Suprapubic skin (tissue), 4 donors: ENCODE measurements at regions not wholly inside any gene's neighbourhood (a gene's known extent, or its start where the extent isn't known, plus 50 kb on each side); places are given as distances from the start of the nearest gene placed in this dataset.

Source experiments
- DNase-seq, 2 donors: peaks; one replicate each; pipeline ENCODE4 v3.0.0-alpha.2; 2019; ENCODE audit warnings: low spot score in 2 of 2
- H3K27ac ChIP-seq: fragments of 200-600 bp; sonication (generic); one replicate; pipeline ENCODE4 v1.5.1; 2019
- H3K27me3 ChIP-seq: fragments of 200-600 bp; sonication (generic); one replicate; pipeline ENCODE4 v1.5.1; 2019
- H3K36me3 ChIP-seq: fragments of 200-600 bp; sonication (generic); one replicate; pipeline ENCODE4 v1.5.1; 2019
- H3K4me1 ChIP-seq: fragments of 200-600 bp; sonication (generic); one replicate; pipeline ENCODE4 v1.5.1; 2019
- H3K4me3 ChIP-seq: fragments of 200-600 bp; sonication (generic); one replicate; pipeline ENCODE4 v1.5.1; 2019; ENCODE audit warnings: mild to moderate bottlenecking
- H3K9me3 ChIP-seq: fragments of 200-600 bp; sonication (generic); one replicate; pipeline ENCODE4 v1.5.1; 2019
- EP300 ChIP-seq: sonication (generic); formaldehyde crosslinking; IDR thresholded peaks from one replicate; pipeline ENCODE4 v1.6.1; 2017; ENCODE audit warnings: antibody characterized with exemption
- POLR2A ChIP-seq, 2 donors: fragments of 450-650 bp; IDR thresholded peaks; one replicate each; pipeline ENCODE4 v1.6.1; 2017; ENCODE audit warnings: antibody characterized with exemption in 2 of 2, mild to moderate bottlenecking in 2 of 2, moderate library complexity in 2 of 2
- POLR2AphosphoS5 ChIP-seq, 3 donors: sonication (generic); formaldehyde crosslinking; IDR thresholded peaks; one replicate each; pipeline ENCODE4 v1.6.1; 2017; ENCODE audit warnings: antibody characterized with exemption in 3 of 3
- WGBS: methylation state at CpG from one replicate; pipeline ENCODE4 v1.1.5; 2018; 5-methylcytosine and 5-hydroxymethylcytosine counted together
- TF ChIP-seq, protein P1 (sequence below), 2 donors: fragments of 200-600 bp in 1 of 2; fragments of 450-650 bp in 1 of 2; sonication (generic) in 1 of 2; IDR thresholded peaks; one replicate each; pipeline ENCODE4 v1.5.1; 2016 to 2019; ENCODE audit warnings: antibody characterized with exemption in 2 of 2, mild to moderate bottlenecking in 1 of 2, moderate library complexity in 1 of 2

DNA sequence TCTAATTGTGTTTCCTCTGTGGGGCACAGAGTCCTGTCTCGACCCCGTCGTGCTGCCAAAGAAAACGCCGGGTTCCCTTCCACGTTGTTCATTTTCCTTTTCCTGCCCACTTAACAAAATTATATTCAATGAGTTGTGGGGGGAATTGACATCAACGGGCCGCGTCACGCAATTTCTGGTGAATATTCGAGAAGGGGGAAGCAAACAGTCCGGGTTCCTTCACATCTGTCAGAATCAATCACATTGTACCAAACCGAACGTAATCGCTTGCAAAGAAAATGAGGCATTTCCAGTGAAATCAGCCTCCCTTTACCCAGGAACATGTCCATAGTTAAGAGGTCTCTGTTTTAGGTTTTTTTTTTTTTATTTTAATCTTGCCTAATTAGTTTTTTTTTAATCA, 243.5 kb downstream of the SHOX start:
- H3K4me1 ChIP-seq, result no peaks in the 10 kb centered on the region
- H3K4me3 ChIP-seq, result no peak overlapping the region
- H3K27ac ChIP-seq, result no peak overlapping the region
- TF ChIP-seq POLR2A (IDR thresholded peaks at IDR 0.05) (no peak), POLR2AphosphoS5 (IDR thresholded peaks at IDR 0.05) (no peak), EP300 (no peak)
- TF ChIP-seq, protein P1, sequence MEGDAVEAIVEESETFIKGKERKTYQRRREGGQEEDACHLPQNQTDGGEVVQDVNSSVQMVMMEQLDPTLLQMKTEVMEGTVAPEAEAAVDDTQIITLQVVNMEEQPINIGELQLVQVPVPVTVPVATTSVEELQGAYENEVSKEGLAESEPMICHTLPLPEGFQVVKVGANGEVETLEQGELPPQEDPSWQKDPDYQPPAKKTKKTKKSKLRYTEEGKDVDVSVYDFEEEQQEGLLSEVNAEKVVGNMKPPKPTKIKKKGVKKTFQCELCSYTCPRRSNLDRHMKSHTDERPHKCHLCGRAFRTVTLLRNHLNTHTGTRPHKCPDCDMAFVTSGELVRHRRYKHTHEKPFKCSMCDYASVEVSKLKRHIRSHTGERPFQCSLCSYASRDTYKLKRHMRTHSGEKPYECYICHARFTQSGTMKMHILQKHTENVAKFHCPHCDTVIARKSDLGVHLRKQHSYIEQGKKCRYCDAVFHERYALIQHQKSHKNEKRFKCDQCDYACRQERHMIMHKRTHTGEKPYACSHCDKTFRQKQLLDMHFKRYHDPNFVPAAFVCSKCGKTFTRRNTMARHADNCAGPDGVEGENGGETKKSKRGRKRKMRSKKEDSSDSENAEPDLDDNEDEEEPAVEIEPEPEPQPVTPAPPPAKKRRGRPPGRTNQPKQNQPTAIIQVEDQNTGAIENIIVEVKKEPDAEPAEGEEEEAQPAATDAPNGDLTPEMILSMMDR (IDR thresholded peaks at IDR 0.05), result no peak
- DNase-seq, result no peak
- 73% methylated on average over 15 of the region's 15 CpGs for WGBS
- no peaks in the 10 kb centered on the region for H3K27me3 ChIP-seq
- no peaks in the 10 kb centered on the region for H3K36me3 ChIP-seq
- H3K9me3 ChIP-seq, result peaks cover 5% of the 10 kb centered on the region

DNA sequence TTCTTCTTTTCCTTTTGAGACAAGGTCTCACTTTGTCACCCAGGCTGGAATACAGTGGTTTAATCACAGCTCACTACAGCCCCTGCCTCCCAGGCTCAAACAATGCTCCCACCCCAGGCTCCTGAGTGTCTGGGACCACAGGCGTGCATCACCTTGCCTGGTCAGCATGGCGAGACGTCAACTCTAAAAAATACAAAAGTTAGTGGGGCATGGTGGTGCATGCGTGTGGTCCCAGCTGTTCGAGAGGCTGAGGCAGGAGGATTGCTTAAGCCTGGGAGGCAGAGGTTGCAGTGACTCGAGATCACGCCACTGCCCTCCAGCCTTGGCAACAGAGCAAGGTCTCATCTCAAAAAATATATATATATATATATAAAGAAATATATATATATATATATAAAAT, 242.4 kb downstream of the SHOX start:
- Histone ChIP-seq H3K27ac (no peak overlapping the region), H3K36me3 (no peaks in the 10 kb centered on the region), H3K9me3 (peaks cover 4% of the 10 kb centered on the region), H3K4me1 (no peaks in the 10 kb centered on the region), H3K4me3 (no peak overlapping the region), H3K27me3 (peaks cover 7% of the 10 kb centered on the region)
- TF ChIP-seq EP300 (no peak), POLR2A (IDR thresholded peaks at IDR 0.05) (no peak), POLR2AphosphoS5 (IDR thresholded peaks at IDR 0.05) (no peak)
- TF ChIP-seq, protein P1 (IDR thresholded peaks at IDR 0.05), result no peak
- WGBS, result 72% methylated on average over 7 of the region's 7 CpGs
- no peak for DNase-seq

DNA sequence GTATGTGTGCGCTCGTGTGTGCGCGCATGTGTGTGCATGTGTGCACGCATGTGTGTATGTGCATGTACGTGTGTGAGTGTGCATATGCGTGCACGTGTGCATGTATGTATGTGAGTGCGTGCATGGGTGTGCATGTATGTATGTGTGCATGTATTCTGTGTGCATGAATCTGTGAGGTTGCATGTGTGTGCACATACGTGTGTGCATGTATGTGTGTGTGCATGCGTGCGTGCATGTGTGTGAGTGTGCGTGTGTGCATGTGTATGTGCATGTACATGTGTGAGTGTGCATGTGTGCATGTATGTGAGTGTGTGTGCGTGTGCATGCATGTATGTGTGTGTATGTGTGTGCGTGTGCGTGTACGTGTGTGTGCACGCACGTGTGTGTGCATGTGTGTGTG, 241.5 kb downstream of the SHOX start:
- H3K27me3 ChIP-seq, result peaks cover 9% of the 10 kb centered on the region
- H3K4me1 ChIP-seq, result no peaks in the 10 kb centered on the region
- H3K4me3 ChIP-seq, result no peak overlapping the region
- DNase-seq, result no peak
- H3K27ac ChIP-seq, result no peak overlapping the region
- H3K36me3 ChIP-seq, result no peaks in the 10 kb centered on the region
- TF ChIP-seq POLR2A (IDR thresholded peaks at IDR 0.05), result no peak
- TF ChIP-seq, protein P1 (IDR thresholded peaks at IDR 0.05), result no peak
- TF ChIP-seq POLR2AphosphoS5 (IDR thresholded peaks at IDR 0.05), result no peak
- no peak for TF ChIP-seq EP300
- WGBS, result 90% methylated on average over 18 of the region's 19 CpGs
- peaks cover 4% of the 10 kb centered on the region for H3K9me3 ChIP-seq

DNA sequence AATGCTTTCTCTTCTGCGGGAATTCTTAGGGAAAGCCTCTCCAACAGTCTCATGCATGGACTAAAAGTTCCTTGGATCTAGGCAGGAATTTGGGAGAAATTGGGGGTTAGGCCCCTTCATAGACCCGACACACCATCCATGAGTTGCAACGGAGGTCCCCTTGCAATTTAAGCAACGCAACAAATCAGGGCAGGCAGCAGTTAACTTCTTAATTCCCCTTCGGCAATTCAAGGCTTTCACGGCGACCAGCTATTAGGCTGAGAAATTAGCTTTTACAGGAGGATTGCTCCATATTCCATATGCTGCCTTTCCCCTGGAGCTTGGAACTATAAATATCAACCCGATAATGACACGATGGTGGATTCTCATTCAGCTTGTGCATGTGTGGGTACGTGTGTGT, 241.0 kb downstream of the SHOX start:
- H3K4me3 ChIP-seq, result no peak overlapping the region
- TF ChIP-seq POLR2AphosphoS5 (IDR thresholded peaks at IDR 0.05), result no peak
- no peak for TF ChIP-seq POLR2A (IDR thresholded peaks at IDR 0.05)
- no peak for TF ChIP-seq EP300
- TF ChIP-seq, protein P1 (IDR thresholded peaks at IDR 0.05), result no peak
- no peak overlapping the region for H3K27ac ChIP-seq
- peaks cover 4% of the 10 kb centered on the region for H3K9me3 ChIP-seq
- no peaks in the 10 kb centered on the region for H3K4me1 ChIP-seq
- no peaks in the 10 kb centered on the region for H3K36me3 ChIP-seq
- DNase-seq, result no peak
- 57% methylated on average over 10 of the region's 10 CpGs for WGBS
- H3K27me3 ChIP-seq, result peaks cover 9% of the 10 kb centered on the region

DNA sequence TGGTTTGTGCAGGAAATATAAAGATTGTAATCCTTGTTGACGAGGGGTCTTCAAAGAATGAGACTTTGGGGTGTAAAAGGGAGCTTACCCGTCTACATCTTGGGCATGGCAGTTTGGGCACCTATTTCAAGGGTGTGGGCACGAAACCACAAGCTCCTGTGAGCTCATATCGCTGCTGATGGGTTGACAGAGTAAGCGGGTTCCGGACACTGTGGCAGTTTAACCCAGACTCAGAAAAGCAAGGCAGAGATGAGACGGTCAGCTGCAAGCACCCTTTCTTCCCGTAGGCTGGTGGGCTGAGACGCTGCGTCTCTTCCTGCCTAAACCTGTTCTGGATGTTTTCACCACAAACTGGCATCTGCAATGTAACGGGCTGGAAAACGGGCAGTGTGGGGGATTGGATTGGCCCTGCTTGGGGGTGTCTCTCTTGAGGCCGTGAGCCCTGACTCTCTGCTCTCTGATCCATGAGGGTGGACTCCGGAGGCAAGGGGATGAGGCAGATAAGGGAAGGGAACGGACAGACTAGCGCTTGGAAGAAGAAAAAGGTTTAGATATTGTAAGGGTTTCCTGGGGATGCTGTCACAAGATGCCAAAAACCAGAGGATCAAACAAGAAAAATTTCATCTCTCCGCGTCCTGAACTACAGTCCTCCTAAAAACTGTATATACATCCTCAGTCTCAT, 237.5 kb downstream of the SHOX start:
- no peak for DNase-seq
- Histone ChIP-seq H3K4me3 (no peak overlapping the region), H3K27ac (no peak overlapping the region), H3K4me1 (no peaks in the 10 kb centered on the region), H3K36me3 (no peaks in the 10 kb centered on the region), H3K9me3 (peaks cover 4% of the 10 kb centered on the region), H3K27me3 (peaks cover 9% of the 10 kb centered on the region)
- TF ChIP-seq, protein P1 (IDR thresholded peaks at IDR 0.05), result no peak
- TF ChIP-seq EP300 (no peak), POLR2AphosphoS5 (IDR thresholded peaks at IDR 0.05) (no peak), POLR2A (IDR thresholded peaks at IDR 0.05) (no peak)
- WGBS, result 42% methylated on average over 18 of the region's 18 CpGs
